ENCODE measurements at regions not wholly inside any gene's neighbourhood (a gene's known extent, or its start where the extent isn't known, plus 50 kb on each side); places are given as distances from the start of the nearest gene placed in this dataset.
A peak's percentile ranks its signal among the peaks of the same experiment; 100 is the strongest.

DNA sequence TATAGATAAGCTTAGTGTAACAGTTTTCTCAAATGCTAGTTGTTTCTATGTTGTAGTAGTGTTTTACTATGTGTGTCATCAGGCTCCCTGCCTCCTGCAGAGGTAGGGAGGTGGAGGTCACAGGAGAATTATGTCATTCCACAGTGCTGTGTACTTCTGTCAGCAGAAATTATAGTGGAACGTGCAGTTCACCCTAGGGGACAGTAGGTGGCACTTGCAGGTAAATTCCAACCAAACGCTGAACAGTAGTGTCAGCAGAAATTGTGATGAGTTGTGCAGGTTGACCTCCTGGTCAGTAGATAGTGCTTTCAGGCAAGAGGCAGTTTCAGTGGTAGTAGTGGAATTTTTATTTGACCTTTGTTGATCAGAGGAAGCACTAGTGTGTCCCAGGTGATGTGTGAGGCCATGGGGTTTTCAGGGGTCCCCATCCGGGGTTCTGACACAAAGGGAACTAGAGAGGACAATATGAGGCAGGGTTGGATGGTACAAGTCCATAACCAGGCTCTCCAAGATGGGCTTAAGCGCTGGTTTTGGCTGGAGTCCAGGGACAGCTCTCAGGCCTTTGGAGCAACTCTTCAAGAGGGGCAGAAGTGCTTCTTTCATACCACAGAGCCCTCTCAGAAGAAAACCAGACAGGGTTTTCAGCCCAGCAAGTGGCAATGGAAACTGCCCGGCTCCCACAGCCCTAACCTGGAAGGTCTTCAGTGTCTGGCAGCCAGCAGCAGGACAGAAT lies 402.9 kb downstream of the CYLC2 start:
- peaks cover 3% of the 10 kb centered on the region for H3K27me3 Mint-ChIP-seq (ENCODE audit: unreplicated experiment)
- H3K4me1 Mint-ChIP-seq (ENCODE audit: unreplicated experiment) = no peaks in the 10 kb centered on the region
- peaks cover 5% of the 10 kb centered on the region for H3K9me3 Mint-ChIP-seq (ENCODE audit: unreplicated experiment)
- H3K36me3 Mint-ChIP-seq (ENCODE audit: unreplicated experiment) = no peaks in the 10 kb centered on the region
- no peak overlapping the region for H3K27ac Mint-ChIP-seq (ENCODE audit: unreplicated experiment)
- peak; percentile 43 for TF ChIP-seq CTCF (IDR thresholded peaks at IDR 0.05)
- no peak for DNase-seq (ENCODE audit: extremely low spot score, unreplicated experiment)
- H3K4me3 Mint-ChIP-seq (ENCODE audit: unreplicated experiment) = no peak overlapping the region

DNA sequence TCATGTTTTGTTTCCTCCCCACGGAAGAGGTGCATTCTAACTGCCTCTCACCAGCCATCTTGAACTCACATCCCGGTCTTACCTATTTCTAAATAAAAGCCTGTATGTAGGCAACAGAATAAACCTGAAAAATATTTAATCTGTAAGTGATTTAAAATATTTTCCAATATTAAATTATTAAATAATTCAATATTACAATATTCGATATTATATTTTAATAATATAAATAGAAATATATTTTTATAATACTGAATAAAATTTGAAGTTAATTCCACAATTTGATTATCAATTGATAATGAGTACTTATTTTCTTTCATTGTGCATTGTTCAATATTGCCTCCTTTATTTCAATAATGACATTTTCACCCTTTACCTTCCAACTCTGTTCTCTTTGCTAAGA lies 404.4 kb downstream of the CYLC2 start:
- H3K27ac Mint-ChIP-seq (ENCODE audit: unreplicated experiment) = no peak overlapping the region
- H3K27me3 Mint-ChIP-seq (ENCODE audit: unreplicated experiment) = peaks cover 3% of the 10 kb centered on the region
- peaks cover 2% of the 10 kb centered on the region for H3K9me3 Mint-ChIP-seq (ENCODE audit: unreplicated experiment)
- DNase-seq (ENCODE audit: extremely low spot score, unreplicated experiment) = no peak
- no peak for TF ChIP-seq CTCF (IDR thresholded peaks at IDR 0.05)
- no peak overlapping the region for H3K4me3 Mint-ChIP-seq (ENCODE audit: unreplicated experiment)
- H3K36me3 Mint-ChIP-seq (ENCODE audit: unreplicated experiment) = no peaks in the 10 kb centered on the region
- H3K4me1 Mint-ChIP-seq (ENCODE audit: unreplicated experiment) = no peaks in the 10 kb centered on the region

DNA sequence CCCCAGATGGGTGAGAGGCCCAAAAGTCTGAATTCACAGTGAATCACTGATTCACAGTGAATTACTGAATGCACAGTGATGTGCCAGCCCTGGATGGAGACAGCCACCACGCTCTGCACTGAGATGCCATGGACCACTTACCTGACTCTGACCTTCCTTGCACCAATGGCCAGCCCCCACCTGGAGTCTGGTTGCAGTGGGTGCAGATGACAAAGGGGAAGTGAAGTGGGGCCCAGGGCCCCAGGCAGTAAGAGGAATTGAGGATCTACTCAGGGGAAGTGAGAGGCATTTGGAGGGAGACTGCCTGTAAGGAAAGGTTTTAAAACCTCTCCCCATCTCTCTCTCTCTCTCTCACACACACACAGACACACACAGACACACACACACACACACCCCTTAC lies 412.1 kb downstream of the CYLC2 start:
- Mint-ChIP-seq H3K27me3 (ENCODE audit: unreplicated experiment) (no peaks in the 10 kb centered on the region), H3K36me3 (ENCODE audit: unreplicated experiment) (no peaks in the 10 kb centered on the region), H3K9me3 (ENCODE audit: unreplicated experiment) (no peaks in the 10 kb centered on the region), H3K4me1 (ENCODE audit: unreplicated experiment) (no peaks in the 10 kb centered on the region), H3K4me3 (ENCODE audit: unreplicated experiment) (no peak overlapping the region), H3K27ac (ENCODE audit: unreplicated experiment) (no peak overlapping the region)
- DNase-seq (ENCODE audit: extremely low spot score, unreplicated experiment) = no peak
- TF ChIP-seq CTCF (IDR thresholded peaks at IDR 0.05) = no peak

GRCh38 chr9:103410059-103410458 lies 414.9 kb downstream of the CYLC2 start:
- peaks cover 1% of the 10 kb centered on the region for H3K9me3 Mint-ChIP-seq (ENCODE audit: unreplicated experiment)
- no peaks in the 10 kb centered on the region for H3K27me3 Mint-ChIP-seq (ENCODE audit: unreplicated experiment)
- TF ChIP-seq CTCF (IDR thresholded peaks at IDR 0.05) = no peak
- H3K4me3 Mint-ChIP-seq (ENCODE audit: unreplicated experiment) = no peak overlapping the region
- H3K4me1 Mint-ChIP-seq (ENCODE audit: unreplicated experiment) = no peaks in the 10 kb centered on the region
- DNase-seq (ENCODE audit: extremely low spot score, unreplicated experiment) = no peak
- H3K36me3 Mint-ChIP-seq (ENCODE audit: unreplicated experiment) = no peaks in the 10 kb centered on the region
- H3K27ac Mint-ChIP-seq (ENCODE audit: unreplicated experiment) = no peak overlapping the region

- Mint-ChIP-seq H3K4me3 (ENCODE audit: unreplicated experiment) (no peak overlapping the region), H3K36me3 (ENCODE audit: unreplicated experiment) (no peaks in the 10 kb centered on the region), H3K27me3 (ENCODE audit: unreplicated experiment) (no peaks in the 10 kb centered on the region), H3K9me3 (ENCODE audit: unreplicated experiment) (peaks cover 11% of the 10 kb centered on the region), H3K27ac (ENCODE audit: unreplicated experiment) (no peak overlapping the region), H3K4me1 (ENCODE audit: unreplicated experiment) (no peaks in the 10 kb centered on the region)
- no peak for TF ChIP-seq CTCF (IDR thresholded peaks at IDR 0.05)
- DNase-seq (ENCODE audit: extremely low spot score, unreplicated experiment) = no peak
These were observed 432.6 kb downstream of the CYLC2 start for GRCh38 chr9:103427696-103428095.
